ENCODE measurements at regions not wholly inside any gene's neighbourhood (a gene's known extent, or its start where the extent isn't known, plus 50 kb on each side); places are given as distances from the start of the nearest gene placed in this dataset.
"Not testable (repeated sequence)": the region's sequence is repeated elsewhere in the genome, so short reads cannot be mapped to it uniquely, and the experiment has no call there.

GRCh38 chr7:12043457-12043856 lies 167.6 kb upstream of the TMEM106B start:
- TF ChIP-seq CTCF (conservative IDR thresholded peaks at IDR 0.05; ENCODE audit: low read depth, low read length); EZH2phosphoT487 (IDR thresholded peaks at IDR 0.05; ENCODE audit: borderline replicate concordance, low read length); EZH2 (IDR thresholded peaks at IDR 0.05; ENCODE audit: low read length, unreplicated experiment): not testable (repeated sequence)

Measured in PC-3 (cell line).